ENCODE measurements at regions not wholly inside any gene's neighbourhood (a gene's known extent, or its start where the extent isn't known, plus 50 kb on each side); places are given as distances from the start of the nearest gene placed in this dataset.
A peak's percentile ranks its signal among the peaks of the same experiment; 100 is the strongest.

GRCh38 chr15:35696767-35697231 is 150.8 kb upstream of the DPH6 start:
- H3K18ac ChIP-seq (ENCODE audit: insufficient read length, low read depth, low read length) = no peak overlapping the region
- no peak overlapping the region for H2BK20ac ChIP-seq (ENCODE audit: low read depth, low read length, poor library complexity, severe bottlenecking)
- no peaks in the 10 kb centered on the region for H3K27me3 Mint-ChIP-seq (ENCODE audit: low read depth)
- no peaks in the 10 kb centered on the region for H3K27me3 ChIP-seq (ENCODE audit: insufficient read depth, low read length)
- no peaks in the 10 kb centered on the region for H4K20me1 ChIP-seq (ENCODE audit: control insufficient read depth, insufficient read depth, insufficient read length)
- H2BK5ac ChIP-seq (ENCODE audit: insufficient read length, low read length) = no peak overlapping the region
- H2AFZ ChIP-seq (ENCODE audit: low read length) = no peak overlapping the region
- no peaks in the 10 kb centered on the region for H3K9me3 ChIP-seq (ENCODE audit: control insufficient read depth, low read depth, low read length)
- no peak overlapping the region for H2BK12ac ChIP-seq (ENCODE audit: insufficient read length, low read depth, low read length)
- H3K27ac Mint-ChIP-seq = peak overlapping the region in 2 of 3 experiments; percentile 2 to 35; a peak in 2 of 7 replicates
- H3T11ph ChIP-seq (ENCODE audit: low read length) = no peak overlapping the region
- H3K9ac ChIP-seq (ENCODE audit: extremely low read depth, insufficient read length, low read length) = no peak overlapping the region
- H3K79me1 ChIP-seq (ENCODE audit: insufficient read depth, low read depth, low read length, poor library complexity, severe bottlenecking) = no peaks in the 10 kb centered on the region
- no peak overlapping the region for H3K14ac ChIP-seq (ENCODE audit: insufficient read depth, low read length)
- no peak overlapping the region for H4K91ac ChIP-seq (ENCODE audit: insufficient read length, low read depth, low read length)
- H3K36me3 Mint-ChIP-seq (ENCODE audit: insufficient read depth in 1 of 3, low read depth in 3 of 3) = no peaks in the 10 kb centered on the region
- H3K79me2 ChIP-seq (ENCODE audit: insufficient read depth, low read length) = no peaks in the 10 kb centered on the region
- H3K23ac ChIP-seq (ENCODE audit: insufficient read length, low read depth, low read length) = no peak overlapping the region
- WGBS (ENCODE audit: extremely low coverage, insufficient read length, low lambda C conversion rate) = no CpG with 5 or more reads among the region's 5 CpGs
- no peak overlapping the region for H3K4me2 ChIP-seq (ENCODE audit: insufficient read depth, insufficient read length, low read length)
- H3K4me1 Mint-ChIP-seq = peaks cover 32 to 33% of the 10 kb centered on the region in 2 experiments
- H4K5ac ChIP-seq (ENCODE audit: insufficient read length, low read depth, low read length) = no peak overlapping the region
- TF ChIP-seq CTCF (conservative IDR thresholded peaks at IDR 0.05) = no peak
- H4K8ac ChIP-seq (replicated peaks; ENCODE audit: insufficient read length, low read depth, low read length) = no peak overlapping the region
- H3K9me3 Mint-ChIP-seq = no peaks in the 10 kb centered on the region
- H3K56ac ChIP-seq (ENCODE audit: insufficient read length, low read depth, low read length) = no peak overlapping the region
- DNase-seq = no peak
- no peak overlapping the region for H3K4ac ChIP-seq (ENCODE audit: low read depth, low read length)
- peaks cover 5% of the 10 kb centered on the region; the same call in 1 of the 2 replicates for H3K4me1 ChIP-seq (ENCODE audit: insufficient read depth, low read length)
- H2BK15ac ChIP-seq (ENCODE audit: low read depth, low read length) = no peak overlapping the region
- no peak overlapping the region for H2BK120ac ChIP-seq (ENCODE audit: low read depth, low read length, poor library complexity, severe bottlenecking)
- no peak overlapping the region for H3K4me3 Mint-ChIP-seq
- H3K27ac ChIP-seq (ENCODE audit: insufficient read length, low read depth, low read length) = no peak overlapping the region
- no peaks in the 10 kb centered on the region for H3K23me2 ChIP-seq (ENCODE audit: insufficient read length, low read depth, low read length, poor library complexity, severe bottlenecking)
- no peak overlapping the region for H2AK5ac ChIP-seq (ENCODE audit: insufficient read length, low read length)

Measured in H9 (cell line).